GM23338 (cell line): ENCODE measurements at regions not wholly inside any gene's neighbourhood (a gene's known extent, or its start where the extent isn't known, plus 50 kb on each side); places are given as distances from the start of the nearest gene placed in this dataset.

Source experiments
- EZH2 ChIP-seq: fragments of 200-600 bp; sonication (generic); IDR thresholded peaks from one replicate; pipeline ENCODE4 v1.8.0; 2017; ENCODE audit warnings: antibody characterized with exemption, mild to moderate bottlenecking, low read depth; ENCODE audit not compliant: unreplicated experiment
- EZH2phosphoT487 ChIP-seq: fragments of 200-600 bp; sonication (generic); IDR thresholded peaks from one replicate; pipeline ENCODE4 v1.8.1; 2018; ENCODE audit warnings: antibody characterized with exemption; ENCODE audit not compliant: unreplicated experiment
- JUNB ChIP-seq: IDR thresholded peaks from one replicate; pipeline ENCODE4 v1.6.1; 2016; ENCODE audit warnings: antibody characterized with exemption; ENCODE audit not compliant: unreplicated experiment
- STAT1 ChIP-seq: IDR thresholded peaks from one replicate; pipeline ENCODE4 v1.6.1; 2016; ENCODE audit warnings: antibody characterized with exemption; ENCODE audit not compliant: unreplicated experiment
- ZNF114 ChIP-seq: fragments of 250-450 bp; sonication (Bioruptor Pico); IDR thresholded peaks from 2 replicates; pipeline ENCODE4 v1.5.0; 2020; ENCODE audit warnings: mild to moderate bottlenecking, moderate library complexity
- ZNF331 ChIP-seq: fragments of 250-450 bp; sonication (Bioruptor Pico); IDR thresholded peaks from 2 replicates; pipeline ENCODE4 v1.5.0; 2020; ENCODE audit warnings: low read depth, mild to moderate bottlenecking, moderate library complexity
- ZNF462 ChIP-seq: fragments of 250-450 bp; sonication (Bioruptor Pico); IDR thresholded peaks from 2 replicates; pipeline ENCODE4 v1.5.0; 2020; ENCODE audit warnings: mild to moderate bottlenecking, moderate library complexity
- TF ChIP-seq, protein P1 (sequence below): IDR thresholded peaks from one replicate; pipeline ENCODE4 v1.6.1; 2018; ENCODE audit warnings: antibody characterized with exemption; ENCODE audit not compliant: unreplicated experiment

GRCh38 chr18:66410692-66411091 lies 193.2 kb downstream of the CDH19 start (continued):
- no peak for TF ChIP-seq ZNF462
- TF ChIP-seq, protein P1, sequence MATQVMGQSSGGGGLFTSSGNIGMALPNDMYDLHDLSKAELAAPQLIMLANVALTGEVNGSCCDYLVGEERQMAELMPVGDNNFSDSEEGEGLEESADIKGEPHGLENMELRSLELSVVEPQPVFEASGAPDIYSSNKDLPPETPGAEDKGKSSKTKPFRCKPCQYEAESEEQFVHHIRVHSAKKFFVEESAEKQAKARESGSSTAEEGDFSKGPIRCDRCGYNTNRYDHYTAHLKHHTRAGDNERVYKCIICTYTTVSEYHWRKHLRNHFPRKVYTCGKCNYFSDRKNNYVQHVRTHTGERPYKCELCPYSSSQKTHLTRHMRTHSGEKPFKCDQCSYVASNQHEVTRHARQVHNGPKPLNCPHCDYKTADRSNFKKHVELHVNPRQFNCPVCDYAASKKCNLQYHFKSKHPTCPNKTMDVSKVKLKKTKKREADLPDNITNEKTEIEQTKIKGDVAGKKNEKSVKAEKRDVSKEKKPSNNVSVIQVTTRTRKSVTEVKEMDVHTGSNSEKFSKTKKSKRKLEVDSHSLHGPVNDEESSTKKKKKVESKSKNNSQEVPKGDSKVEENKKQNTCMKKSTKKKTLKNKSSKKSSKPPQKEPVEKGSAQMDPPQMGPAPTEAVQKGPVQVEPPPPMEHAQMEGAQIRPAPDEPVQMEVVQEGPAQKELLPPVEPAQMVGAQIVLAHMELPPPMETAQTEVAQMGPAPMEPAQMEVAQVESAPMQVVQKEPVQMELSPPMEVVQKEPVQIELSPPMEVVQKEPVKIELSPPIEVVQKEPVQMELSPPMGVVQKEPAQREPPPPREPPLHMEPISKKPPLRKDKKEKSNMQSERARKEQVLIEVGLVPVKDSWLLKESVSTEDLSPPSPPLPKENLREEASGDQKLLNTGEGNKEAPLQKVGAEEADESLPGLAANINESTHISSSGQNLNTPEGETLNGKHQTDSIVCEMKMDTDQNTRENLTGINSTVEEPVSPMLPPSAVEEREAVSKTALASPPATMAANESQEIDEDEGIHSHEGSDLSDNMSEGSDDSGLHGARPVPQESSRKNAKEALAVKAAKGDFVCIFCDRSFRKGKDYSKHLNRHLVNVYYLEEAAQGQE = no peak
- no peak for TF ChIP-seq ZNF331 (CRISPR knock-in tag)
- no peak for TF ChIP-seq STAT1
- TF ChIP-seq ZNF114 (CRISPR knock-in tag) = no peak
- TF ChIP-seq EZH2 = no peak
- TF ChIP-seq JUNB = no peak
- TF ChIP-seq EZH2phosphoT487 = no peak
